Pulmonary artery endothelial cell (primary cell): ENCODE measurements at regions not wholly inside any gene's neighbourhood (a gene's known extent, or its start where the extent isn't known, plus 50 kb on each side); places are given as distances from the start of the nearest gene placed in this dataset.

Experiments used
- DNase-seq: peaks from one replicate; pipeline ENCODE4 v3.0.0-alpha.2; 2011; ENCODE audit warnings: low read depth, low spot score

GRCh38 chr6:26305641-26305969, 59.4 kb upstream of the BTN3A2 start:
- DNase-seq, result no peak

- no peak for DNase-seq
These were observed 58.8 kb upstream of the BTN3A2 start for GRCh38 chr6:26306232-26306631.

GRCh38 chr6:26307850-26308249, 57.1 kb upstream of the BTN3A2 start:
- DNase-seq, result no peak

GRCh38 chr6:26309731-26310142, 55.3 kb upstream of the BTN3A2 start:
- no peak for DNase-seq

GRCh38 chr6:26311012-26311384, 54.0 kb upstream of the BTN3A2 start:
- DNase-seq, result no peak

- no peak for DNase-seq
These were observed 53.5 kb upstream of the BTN3A2 start for GRCh38 chr6:26311385-26312095.

- DNase-seq, result no peak
These were observed 52.9 kb upstream of the BTN3A2 start for GRCh38 chr6:26312096-26312463.

GRCh38 chr6:26312501-26313397, 52.2 kb upstream of the BTN3A2 start:
- no peak for DNase-seq
